GM12878 (cell line): ENCODE measurements at regions not wholly inside any gene's neighbourhood (a gene's known extent, or its start where the extent isn't known, plus 50 kb on each side); places are given as distances from the start of the nearest gene placed in this dataset.

Experiments
- ATAC-seq: fragments of 200-7000 bp; cut with Tn5 transposase; 3 replicates; pipeline ENCODE4 v1.9.1; 2020; ENCODE audit warnings: mild to moderate bottlenecking, moderate library complexity
- BruUV-seq: library from RNA; stranded (reverse); fragments of 400-500 nt; replicated peaks from 2 replicates; lab custom pipeline; 2021; lab: Mats Ljungman, UMichigan
- CTCF ChIA-PET: fragments of 300-600 bp; sonication (Branson Sonifier 250); formaldehyde crosslinking; extraction: SDS; loops from one replicate; lab custom pipeline; 2021; ENCODE audit warnings: inconsistent platforms; lab: Yijun Ruan, JAX
- POLR2A ChIA-PET: fragments of 350-600 bp; formaldehyde crosslinking; extraction: SDS; loops from one replicate; lab custom pipeline; 2021; ENCODE audit warnings: inconsistent platforms; lab: Charles Lee
- RAD21 ChIA-PET: fragments of 300-600 bp; sonication (Branson Sonifier 250); formaldehyde crosslinking; loops from one replicate; lab custom pipeline; 2023; ENCODE audit warnings: antibody characterized with exemption; ENCODE audit not compliant: unreplicated experiment; lab: Charles Lee
- SMC1A ChIA-PET: fragments of 300-600 bp; sonication (Branson Sonifier 250); formaldehyde crosslinking; loops from one replicate; lab custom pipeline; 2023; ENCODE audit not compliant: unreplicated experiment, uncharacterized antibody; lab: Charles Lee
- DNase-seq: peaks from one replicate; pipeline ENCODE4 v3.0.0-alpha.2; 2011; ENCODE audit warnings: low read depth, low spot score
- FAIRE-seq: peaks from 3 replicates; lab custom pipeline; 2011; peaks lifted over from hg19 to GRCh38; lab: Jason Lieb, UNC
- H2AFZ ChIP-seq: 2 replicates; pipeline ENCODE4 v1.6.0; 2011; ENCODE audit warnings: low read depth, low read length, control low read depth; ENCODE audit not compliant: control insufficient read depth
- H3K27ac ChIP-seq: 2 replicates; pipeline ENCODE4 v1.5.1; 2011; ENCODE audit warnings: control low read depth; ENCODE audit not compliant: control insufficient read depth, insufficient read depth
- H3K27me3 ChIP-seq, 2 experiments: replicated peaks in 1 of 2; 2 replicates each; pipeline versions ENCODE4 v1.6.0 to v1.6.1; 2011; ENCODE audit warnings: low read length in 1 of 2; ENCODE audit not compliant: control insufficient read depth in 2 of 2, insufficient read depth in 2 of 2
- H3K36me3 ChIP-seq, 2 experiments: 2 replicates each; pipeline ENCODE4 v1.5.1; 2011; ENCODE audit warnings: low read length in 1 of 2; ENCODE audit not compliant: control insufficient read depth in 2 of 2, insufficient read depth in 2 of 2
- H3K4me1 ChIP-seq: 2 replicates; pipeline ENCODE4 v1.6.1; 2011; ENCODE audit warnings: mild to moderate bottlenecking, low read length, moderate library complexity, mixed read lengths; ENCODE audit not compliant: control insufficient read depth, insufficient read depth
- H3K4me2 ChIP-seq: 2 replicates; pipeline ENCODE4 v1.6.0; 2011; ENCODE audit warnings: control low read depth; ENCODE audit not compliant: control insufficient read depth, insufficient read depth
- H3K4me3 ChIP-seq: fragments of 200-600 bp; sonication (generic); 2 replicates; pipeline ENCODE4 v1.5.1; 2016
- H3K79me2 ChIP-seq: 2 replicates; pipeline ENCODE4 v1.6.0; 2011; ENCODE audit warnings: low read length; ENCODE audit not compliant: control insufficient read depth, insufficient read depth
- H3K9ac ChIP-seq: 2 replicates; pipeline ENCODE4 v1.8.0; 2011; ENCODE audit warnings: low read length, control low read depth, mixed read lengths; ENCODE audit not compliant: control insufficient read depth, insufficient read depth
- H3K9me3 ChIP-seq: replicated peaks from 3 replicates; pipeline ENCODE4 v1.5.1; 2011; ENCODE audit warnings: mild to moderate bottlenecking, low read length; ENCODE audit not compliant: control insufficient read depth, insufficient read depth
- H4K20me1 ChIP-seq: 2 replicates; pipeline ENCODE4 v1.6.0; 2011; ENCODE audit not compliant: control insufficient read depth, insufficient read depth
- ASH2L ChIP-seq: fragments of 300-600, 200-600 bp; sonication (generic); IDR thresholded peaks from 2 replicates; pipeline ENCODE4 v1.6.1; 2017; ENCODE audit warnings: low read depth, mild to moderate bottlenecking, borderline replicate concordance
- BACH1 ChIP-seq: fragments of 450-650 bp; IDR thresholded peaks from 2 replicates; pipeline ENCODE4 v1.6.1; 2017; ENCODE audit warnings: mild to moderate bottlenecking, borderline replicate concordance
- GABPA ChIP-seq: IDR thresholded peaks from 2 replicates; pipeline ENCODE4 v1.6.1; 2014; ENCODE audit warnings: antibody characterized with exemption, low read depth, mild to moderate bottlenecking, inconsistent platforms
- GATAD2B ChIP-seq: fragments of 450-650 bp; conservative IDR thresholded peaks from 2 replicates; pipeline ENCODE4 v1.6.1; 2017; ENCODE audit warnings: low read depth, mild to moderate bottlenecking, moderate library complexity
- HDAC2 ChIP-seq: fragments of 200-600 bp; sonication (generic); IDR thresholded peaks from 2 replicates; pipeline ENCODE4 v1.6.1; 2017
- MEF2A ChIP-seq: IDR thresholded peaks from 2 replicates; pipeline ENCODE4 v1.6.1; 2011; ENCODE audit warnings: low read depth, mild to moderate bottlenecking, low read length, moderate library complexity; ENCODE audit not compliant: insufficient read depth
- MLLT1 ChIP-seq: fragments of 450-650 bp; IDR thresholded peaks from 2 replicates; pipeline ENCODE4 v1.6.1; 2016; ENCODE audit warnings: mild to moderate bottlenecking
- NBN ChIP-seq: fragments of 450-650 bp; IDR thresholded peaks from 2 replicates; pipeline ENCODE4 v1.6.1; 2016
- PBX3 ChIP-seq: IDR thresholded peaks from 2 replicates; pipeline ENCODE4 v1.6.1; 2011; ENCODE audit warnings: mild to moderate bottlenecking, low read depth, low read length, moderate library complexity; ENCODE audit not compliant: insufficient replicate concordance
- POLR2AphosphoS2 ChIP-seq: IDR thresholded peaks from 2 replicates; pipeline ENCODE4 v1.6.1; 2011; ENCODE audit warnings: low read depth, mild to moderate bottlenecking, low read length, improper control_type of control experiment, moderate library complexity
- RFX5 ChIP-seq: IDR thresholded peaks from 2 replicates; pipeline ENCODE4 v1.6.1; 2011; ENCODE audit warnings: low read depth, low read length, improper control_type of control experiment
- SIN3A ChIP-seq: IDR thresholded peaks from 2 replicates; pipeline ENCODE4 v1.6.1; 2012; ENCODE audit warnings: low read depth, low read length, improper control_type of control experiment
- SREBF1 ChIP-seq: IDR thresholded peaks from 2 replicates; pipeline ENCODE4 v1.6.1; 2012; ENCODE audit warnings: mild to moderate bottlenecking, low read length
- WRNIP1 ChIP-seq: IDR thresholded peaks from 2 replicates; pipeline ENCODE4 v1.6.1; 2011; ENCODE audit warnings: low read depth, low read length, improper control_type of control experiment, borderline replicate concordance
- WGBS: methylation state at CpG from one replicate; pipeline ENCODE4 v1.1.6; 2016; ENCODE audit warnings: low lambda C conversion rate; ENCODE audit not compliant: insufficient replicate concordance, insufficient coverage; ENCODE audit errors: missing lambda C conversion rate; 5-methylcytosine and 5-hydroxymethylcytosine counted together
- in situ Hi-C: fragments of 300-500 bp; cut with MboI; formaldehyde crosslinking; loops from 9 replicates; pipeline ENCODE4 v1.14.3; 2018; ENCODE audit warnings: mixed read lengths
- intact Hi-C: fragments of 100-400 bp; cut with micrococcal nuclease; formaldehyde crosslinking; loops from one replicate; pipeline ENCODE4 v1.14.2; 2022; ENCODE audit not compliant: unreplicated experiment

GRCh38 chr9:87393706-87394230, 103.9 kb upstream of the DAPK1 start:
- Histone ChIP-seq H3K9ac (no peak overlapping the region), H3K27me3 (no peaks in the 10 kb centered on the region), H3K79me2 (no peaks in the 10 kb centered on the region), H3K4me1 (no peaks in the 10 kb centered on the region), H2AFZ (no peak overlapping the region), H3K9me3 (no peaks in the 10 kb centered on the region; the same call in 2 of the 3 replicates), H4K20me1 (no peaks in the 10 kb centered on the region), H3K27ac (no peak overlapping the region), H3K36me3 (no peaks in the 10 kb centered on the region), H3K4me3 (no peak overlapping the region), H3K4me2 (no peak overlapping the region)
- DNase-seq, result no peak
- no peak for ATAC-seq
- 66% methylated on average over 4 of the region's 4 CpGs for WGBS
- FAIRE-seq, result no peak
- TF ChIP-seq POLR2AphosphoS2 (no peak), NBN (no peak), SREBF1 (no peak), MLLT1 (no peak), GATAD2B (no peak), GABPA (no peak), SIN3A (no peak), HDAC2 (no peak), ASH2L (no peak), PBX3 (no peak), BACH1 (no peak), MEF2A (no peak), WRNIP1 (no peak), RFX5 (no peak)
- SMC1A ChIA-PET, result no interaction called here
- CTCF ChIA-PET, result no interaction called here
- BruUV-seq, result no TSS peak
- POLR2A ChIA-PET, result no interaction called here
- intact Hi-C loops, result no loop called here
- in situ Hi-C loops, result no loop called here
- RAD21 ChIA-PET, result no interaction called here
